Activated T-helper 1 cell treated with Interleukin-2 at 50 U/mL for 16 hours (primary cell): ENCODE measurements at regions not wholly inside any gene's neighbourhood (a gene's known extent, or its start where the extent isn't known, plus 50 kb on each side); places are given as distances from the start of the nearest gene placed in this dataset.

Experiments
- DNase-seq: peaks from one replicate; pipeline ENCODE4 v3.0.0-alpha.2; 2020; ENCODE audit warnings: low read depth

DNA sequence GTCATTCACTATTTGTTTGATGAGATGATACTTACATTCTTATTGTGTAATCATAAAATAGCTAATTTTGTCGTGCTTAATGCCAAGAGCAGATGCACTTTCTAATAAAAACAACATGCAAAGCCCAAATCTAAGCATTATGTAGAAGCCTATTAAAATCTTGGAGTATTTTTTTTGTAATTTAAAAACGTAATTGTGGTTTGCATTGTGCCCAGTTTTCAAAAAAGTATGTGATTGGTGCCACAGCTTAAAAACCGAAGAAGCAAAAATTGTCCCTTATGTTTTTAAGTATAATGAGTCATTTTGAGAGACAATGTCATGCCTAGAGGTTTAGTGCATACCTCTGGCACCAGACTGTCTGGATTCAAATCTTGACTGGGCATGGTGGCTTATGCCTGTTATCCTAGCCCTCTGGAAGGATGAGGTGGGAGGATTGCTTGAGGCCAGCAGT lies 464.8 kb upstream of the RGS6 start:
- DNase-seq = no peak

DNA sequence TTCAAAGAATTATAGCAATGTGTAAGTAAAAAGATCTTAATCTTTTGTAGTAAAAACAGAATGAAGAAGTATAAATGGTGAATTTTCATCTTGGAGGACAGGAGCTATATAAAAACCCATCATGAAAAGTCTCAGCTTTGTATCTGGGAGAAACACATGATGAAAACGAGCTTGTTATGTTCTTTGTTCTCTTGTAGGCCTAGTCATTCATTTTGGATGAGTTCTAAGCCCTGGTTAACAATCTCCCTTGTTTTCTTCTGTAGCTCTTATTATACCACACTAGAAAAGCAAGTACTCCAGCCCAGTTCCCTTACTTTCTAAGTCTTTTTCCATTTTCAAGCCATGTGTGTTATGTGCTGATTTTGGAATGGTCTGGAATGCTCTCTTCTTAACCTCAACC lies 463.5 kb upstream of the RGS6 start:
- no peak for DNase-seq

DNA sequence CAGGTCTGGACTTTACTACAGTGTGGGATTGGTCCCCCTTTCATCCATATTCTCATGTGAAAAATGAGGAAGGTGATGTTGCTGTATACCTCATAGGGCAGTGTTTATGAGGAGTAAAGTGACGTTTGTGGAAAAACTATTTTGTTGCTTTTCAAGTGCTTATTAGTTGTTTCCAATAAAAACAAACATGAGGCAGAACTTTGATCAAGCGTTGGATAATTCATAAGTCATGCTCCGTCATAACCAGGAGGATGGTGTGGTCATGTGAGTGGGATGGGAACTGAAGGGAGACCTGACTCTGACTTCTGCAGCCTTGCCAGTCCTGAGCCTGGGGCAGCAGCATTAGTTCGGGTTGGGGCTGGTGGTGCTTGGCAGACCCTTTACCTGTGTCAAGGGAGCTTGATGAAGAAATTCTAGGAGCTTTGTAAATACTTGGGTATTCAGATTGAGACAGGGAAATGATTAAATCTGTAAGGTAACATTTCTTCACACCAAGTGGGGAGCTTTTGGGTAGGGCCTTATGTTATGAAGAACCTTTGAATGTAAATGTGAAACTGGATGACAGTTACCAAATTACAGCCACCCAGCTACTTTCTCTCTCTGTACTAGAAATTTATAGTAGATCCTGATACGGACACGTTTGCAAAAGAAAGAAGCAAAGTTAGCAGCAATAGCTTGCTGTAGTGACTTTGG lies 462.4 kb upstream of the RGS6 start:
- no peak for DNase-seq

DNA sequence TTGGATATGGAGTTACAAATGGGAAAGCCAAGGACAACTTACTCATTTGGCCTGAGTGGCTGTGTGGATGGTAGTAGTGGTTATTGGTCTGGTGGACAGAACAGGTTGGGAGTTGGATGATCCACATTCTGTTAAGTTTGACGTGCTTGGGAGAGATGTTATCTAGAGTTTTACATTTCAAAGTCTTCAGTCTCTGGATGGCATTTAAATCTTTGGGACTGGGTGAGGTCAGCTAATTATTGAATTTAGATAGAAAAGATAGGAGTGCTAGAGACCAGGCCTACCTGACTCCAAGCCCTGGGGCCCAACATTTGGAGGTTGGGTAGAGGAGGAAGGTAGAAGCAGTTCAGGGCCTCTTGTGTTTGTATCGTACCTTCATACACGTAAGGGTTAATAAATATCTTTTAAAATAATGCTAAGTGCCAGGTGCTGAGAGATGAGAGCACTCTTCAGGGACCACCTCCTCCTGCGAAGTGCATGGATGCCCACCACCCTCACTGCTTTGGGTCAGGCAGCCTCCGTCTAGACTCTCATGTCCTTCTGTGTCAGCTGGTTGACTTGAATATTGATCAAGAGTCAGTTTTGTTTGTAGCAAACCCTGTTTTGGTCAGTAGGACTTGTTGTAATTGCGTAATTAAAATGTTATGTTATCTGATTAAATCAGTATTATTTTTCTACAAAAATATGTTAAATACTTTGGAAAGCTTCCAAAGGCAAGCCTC lies 460.4 kb upstream of the RGS6 start:
- no peak for DNase-seq

DNA sequence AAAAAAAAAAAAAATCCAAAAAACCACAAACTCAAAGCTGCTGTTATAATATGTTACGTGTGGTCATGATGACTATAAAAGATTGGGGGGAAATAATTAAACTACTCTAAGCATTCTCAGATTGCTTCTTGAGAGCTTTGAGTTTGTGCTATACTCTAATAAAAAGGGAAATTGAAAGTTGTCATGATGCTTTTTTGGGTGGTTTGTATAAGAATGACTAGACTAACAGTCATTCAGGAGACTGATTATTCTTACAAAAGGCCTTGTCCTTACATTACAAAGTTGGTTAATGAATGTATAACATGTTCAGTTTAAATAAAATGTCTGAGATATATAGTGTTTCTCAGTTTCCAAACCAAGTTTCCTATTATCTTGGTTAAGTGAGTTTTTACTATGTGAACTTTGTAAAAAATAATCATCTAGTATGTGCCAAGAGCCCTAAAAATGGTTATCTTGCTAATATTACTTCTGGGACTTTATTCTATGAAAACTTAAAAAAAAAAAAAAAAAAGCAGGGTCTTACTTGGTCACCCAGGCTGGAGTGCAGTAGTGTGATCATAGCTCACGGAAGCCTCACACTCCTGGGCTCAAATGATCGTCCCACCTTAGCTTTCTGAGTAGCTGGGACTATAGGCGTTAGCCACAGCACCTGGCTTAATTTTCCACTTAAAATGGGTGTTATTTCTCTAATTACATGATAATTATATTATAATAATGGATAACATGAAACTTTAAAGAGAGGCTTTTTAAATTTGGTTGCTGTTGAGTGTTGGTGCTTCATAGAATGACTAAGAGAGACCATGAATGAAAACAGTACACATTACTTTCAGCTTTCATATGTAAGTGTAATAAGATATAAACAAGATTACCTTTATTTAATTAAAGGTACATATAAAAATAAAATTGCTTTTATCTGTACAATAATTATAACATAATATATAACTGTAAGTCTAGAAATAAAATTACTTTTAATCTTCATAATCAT lies 459.6 kb upstream of the RGS6 start:
- DNase-seq = no peak

DNA sequence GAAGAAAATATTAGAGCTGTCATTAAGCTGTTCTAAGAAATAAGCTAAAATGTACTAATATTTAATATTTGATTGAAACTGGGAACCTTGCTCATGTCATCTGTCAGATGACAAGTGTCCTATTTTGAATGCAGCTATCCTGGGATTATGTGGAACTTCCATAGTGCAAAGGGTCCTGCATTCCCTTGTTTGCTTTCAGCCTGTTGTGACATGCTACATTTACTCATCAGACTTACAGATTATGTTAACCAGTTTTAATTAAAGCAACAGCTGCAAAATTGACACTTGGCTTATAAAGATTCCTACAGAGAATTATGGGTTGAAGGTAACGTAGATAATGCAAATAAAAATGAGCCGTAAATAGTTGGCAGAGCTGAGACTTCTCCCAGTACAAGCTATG lies 458.4 kb upstream of the RGS6 start:
- DNase-seq = no peak

DNA sequence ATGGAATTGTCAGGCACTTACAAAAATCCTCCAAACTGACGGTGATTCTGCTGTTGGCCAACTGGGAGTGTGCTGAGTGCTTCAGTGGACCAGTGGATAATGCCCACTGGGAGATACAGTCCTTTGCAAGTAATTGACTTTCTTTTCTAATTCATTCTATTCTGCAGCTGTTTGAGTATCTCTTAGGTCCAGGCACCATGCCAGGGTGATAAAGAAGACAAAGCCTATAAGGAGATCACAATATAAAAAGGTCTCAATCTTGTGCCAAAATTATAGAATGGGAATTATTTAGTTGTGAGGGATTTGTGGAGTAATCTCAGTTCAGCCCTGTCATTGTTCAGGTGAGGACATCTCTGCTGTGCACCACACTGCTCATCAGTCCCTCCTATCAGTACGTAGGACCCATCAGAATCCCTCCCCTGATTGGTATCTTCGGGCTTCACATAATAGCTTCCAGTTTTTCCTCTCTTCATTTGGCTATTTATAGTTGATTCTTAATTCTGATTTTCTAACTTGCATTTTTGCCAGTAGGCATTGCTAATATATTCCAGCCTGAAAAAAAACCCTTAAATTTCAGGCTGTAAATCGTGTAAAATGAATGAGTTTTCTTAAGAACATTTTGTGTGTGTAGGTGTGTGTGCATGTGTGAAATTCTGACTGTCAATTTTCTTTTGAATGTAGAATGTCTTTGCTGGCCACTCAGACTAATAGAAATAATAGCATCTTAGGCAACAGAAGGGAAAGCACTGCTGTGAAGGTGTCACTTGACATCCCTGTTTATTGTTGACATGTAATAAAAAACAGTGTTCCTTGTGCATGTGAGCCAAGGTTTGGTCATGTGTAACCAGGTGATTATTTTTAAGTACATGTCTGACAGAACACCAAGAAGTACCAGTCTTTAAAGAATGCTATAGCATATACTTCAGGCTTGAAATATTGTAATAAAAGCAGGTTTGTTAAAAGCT lies 457.6 kb upstream of the RGS6 start:
- DNase-seq = no peak

DNA sequence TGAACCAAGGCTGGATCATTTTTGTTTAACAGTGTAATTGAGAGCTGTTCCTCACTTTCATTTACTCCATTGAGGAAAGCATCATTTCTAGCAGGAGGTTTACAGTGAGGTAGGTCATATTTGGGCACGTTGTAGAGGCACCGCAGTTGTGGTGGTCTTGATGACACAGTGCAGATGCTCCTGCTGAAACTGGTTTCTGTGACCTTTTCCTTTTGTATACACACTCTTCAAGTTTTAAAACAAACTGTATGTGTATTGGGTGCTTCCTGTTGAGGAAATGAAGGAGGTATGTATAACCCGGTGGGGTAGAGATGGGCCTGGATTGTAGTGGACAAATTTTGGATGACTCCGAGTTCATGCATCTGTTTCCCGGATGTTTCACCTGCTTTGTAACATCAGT lies 456.3 kb upstream of the RGS6 start:
- no peak for DNase-seq

DNA sequence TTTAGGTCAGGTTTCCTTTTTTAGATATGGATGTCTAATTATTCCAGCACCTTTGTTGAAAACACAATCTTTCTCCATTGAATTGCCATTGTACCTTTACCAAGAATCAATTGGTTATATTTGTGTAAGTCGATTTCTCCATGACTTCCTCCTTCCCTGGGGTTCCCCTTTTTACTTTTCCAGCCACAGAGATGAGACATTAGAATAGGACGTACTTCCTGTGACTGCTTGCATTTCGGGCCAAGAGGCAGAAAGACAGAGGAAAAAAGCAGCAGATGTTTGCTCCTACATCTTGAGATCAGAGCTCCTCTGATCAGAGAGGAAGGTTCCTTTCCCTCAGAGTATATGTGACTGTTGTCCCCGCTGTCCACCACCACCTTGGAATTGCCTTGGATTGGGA lies 453.7 kb upstream of the RGS6 start:
- DNase-seq = no peak

DNA sequence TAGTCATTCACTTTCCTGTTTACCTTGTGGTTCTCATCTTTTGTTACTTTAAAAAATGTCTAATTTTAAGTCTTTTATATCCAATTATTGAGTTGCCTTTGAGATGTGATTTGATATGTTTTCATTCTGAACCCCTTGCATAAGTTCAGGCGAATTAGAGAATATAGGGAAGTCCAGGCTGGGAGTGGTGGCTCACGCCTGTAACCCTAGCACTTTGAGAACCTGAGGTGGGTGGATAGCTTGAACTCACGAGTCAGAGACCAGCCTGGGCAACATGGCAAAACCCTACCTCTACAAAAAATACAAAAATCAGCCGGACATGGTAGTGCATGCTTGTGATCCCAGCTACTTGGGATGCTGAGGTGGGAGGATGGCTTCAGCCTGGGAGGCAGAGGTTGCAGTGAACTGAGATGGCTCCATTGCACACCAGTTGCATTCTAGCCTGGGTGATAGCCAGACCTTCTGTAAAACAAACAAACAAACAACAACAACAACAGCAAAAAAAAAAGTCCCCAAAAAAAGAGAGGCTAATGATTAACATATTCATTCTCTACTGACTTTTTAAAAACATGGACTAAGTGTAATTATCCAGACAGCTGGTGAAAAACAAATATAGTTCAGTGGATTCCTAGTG lies 451.1 kb upstream of the RGS6 start:
- DNase-seq = no peak

DNA sequence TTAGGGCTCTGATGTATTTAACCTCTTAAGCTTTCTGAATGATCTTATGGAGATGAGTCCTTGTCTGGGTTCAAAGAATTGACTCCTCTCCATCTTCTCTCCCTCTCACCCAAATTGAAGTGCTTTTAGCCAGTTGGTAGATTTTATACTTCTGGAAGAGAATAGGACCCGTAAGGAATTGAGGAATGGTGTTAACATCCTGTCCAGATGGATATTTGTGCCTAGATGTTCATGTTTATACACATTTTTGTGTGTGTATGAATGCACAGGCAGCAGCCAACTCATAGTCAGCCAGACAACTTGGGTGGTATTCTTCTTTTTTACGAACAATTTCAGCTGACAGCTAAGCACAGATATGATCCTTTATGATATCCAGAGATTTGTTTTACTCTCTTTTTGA lies 449.6 kb upstream of the RGS6 start:
- DNase-seq = no peak

DNA sequence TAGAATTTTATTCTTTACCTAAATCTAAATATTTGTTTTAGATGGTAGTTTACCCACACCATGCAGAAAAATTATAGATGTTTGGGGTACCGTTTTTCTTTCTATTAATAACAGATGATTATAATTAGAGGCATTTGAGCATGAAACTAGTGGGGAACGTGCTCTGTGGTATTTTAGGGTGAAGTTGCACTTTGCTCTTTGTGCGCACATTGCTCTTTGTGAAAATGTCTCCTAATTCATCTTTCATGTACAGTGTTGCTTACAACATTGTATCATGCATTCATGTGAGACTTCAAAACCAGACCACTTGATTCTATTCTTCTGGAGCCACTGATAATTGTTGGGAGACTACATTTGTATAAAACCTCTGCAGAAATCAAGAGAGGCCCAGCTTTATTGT lies 449.1 kb upstream of the RGS6 start:
- DNase-seq = no peak

DNA sequence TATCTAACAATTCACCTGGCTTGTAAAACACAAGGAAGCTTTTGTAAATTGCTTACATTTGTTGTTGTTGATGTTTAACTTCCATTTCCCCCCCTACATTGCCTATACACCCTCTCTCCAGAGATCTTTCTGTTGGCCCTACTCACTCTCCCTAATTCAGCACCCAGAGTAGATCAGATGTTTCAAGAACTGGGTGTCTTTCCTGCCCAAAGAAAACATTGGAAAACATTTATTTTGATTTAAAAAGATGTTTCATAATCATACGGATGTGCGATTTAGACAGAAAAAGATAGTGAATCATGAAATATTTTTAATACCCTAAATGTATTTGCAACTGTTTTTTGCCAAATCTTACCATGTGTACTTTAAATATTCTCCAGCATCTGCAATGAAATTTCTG lies 446.4 kb upstream of the RGS6 start:
- no peak for DNase-seq

DNA sequence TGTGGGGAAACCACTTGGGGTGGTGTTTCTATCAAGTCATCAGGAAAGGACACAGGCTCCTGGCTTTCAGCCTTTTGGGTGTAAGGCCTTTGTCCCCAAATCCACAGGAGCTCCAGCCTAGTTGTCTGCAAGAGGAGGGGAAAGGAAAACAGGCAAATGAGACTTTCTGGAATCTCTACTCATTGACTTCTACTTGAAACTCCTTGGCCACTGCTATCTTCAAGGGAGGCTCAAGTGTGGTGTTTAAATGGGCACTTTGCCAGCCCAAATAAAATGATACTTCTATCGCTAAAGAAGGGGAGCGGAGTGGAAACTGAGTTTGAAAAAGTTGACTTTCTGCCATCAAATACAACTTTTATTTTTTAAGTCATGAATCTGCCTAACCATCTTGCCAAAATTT lies 445.9 kb upstream of the RGS6 start:
- no peak for DNase-seq

DNA sequence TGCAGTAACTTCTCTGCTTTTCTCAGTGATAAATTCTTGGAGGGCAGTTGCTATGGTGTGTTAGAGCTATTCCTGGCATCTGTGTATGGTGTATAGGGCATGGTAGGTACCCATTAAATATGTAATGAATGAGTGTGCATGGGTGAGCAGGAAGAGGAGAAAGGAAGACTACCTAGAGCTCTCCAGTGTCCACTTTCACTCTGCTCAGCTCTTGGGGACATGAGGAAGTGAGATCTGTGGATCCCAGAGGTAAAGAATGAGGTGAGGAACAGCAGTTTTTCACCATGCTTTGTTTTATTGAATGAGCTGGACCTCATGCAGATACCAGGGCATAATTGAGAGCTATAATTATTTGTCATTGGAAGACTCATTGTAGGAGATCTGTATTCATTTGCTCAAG lies 444.8 kb upstream of the RGS6 start:
- no peak for DNase-seq

DNA sequence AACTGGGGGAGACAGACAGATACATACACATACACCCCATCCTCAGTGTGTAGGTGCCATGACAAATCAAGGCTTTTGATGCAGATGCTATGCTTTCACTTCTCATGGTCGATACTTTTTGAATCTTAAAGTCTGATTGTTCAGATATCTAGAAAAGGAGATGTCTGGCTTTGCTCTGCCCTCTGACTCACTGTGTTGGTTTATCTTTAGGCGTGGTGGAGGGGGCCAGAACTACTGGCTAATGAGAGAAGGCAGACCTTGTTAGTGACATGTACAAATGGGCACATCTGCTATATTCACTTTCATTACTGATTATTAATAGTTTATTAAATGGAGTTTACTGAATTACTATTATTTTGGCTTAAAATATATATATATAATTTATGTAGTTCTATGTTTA lies 444.3 kb upstream of the RGS6 start:
- no peak for DNase-seq

DNA sequence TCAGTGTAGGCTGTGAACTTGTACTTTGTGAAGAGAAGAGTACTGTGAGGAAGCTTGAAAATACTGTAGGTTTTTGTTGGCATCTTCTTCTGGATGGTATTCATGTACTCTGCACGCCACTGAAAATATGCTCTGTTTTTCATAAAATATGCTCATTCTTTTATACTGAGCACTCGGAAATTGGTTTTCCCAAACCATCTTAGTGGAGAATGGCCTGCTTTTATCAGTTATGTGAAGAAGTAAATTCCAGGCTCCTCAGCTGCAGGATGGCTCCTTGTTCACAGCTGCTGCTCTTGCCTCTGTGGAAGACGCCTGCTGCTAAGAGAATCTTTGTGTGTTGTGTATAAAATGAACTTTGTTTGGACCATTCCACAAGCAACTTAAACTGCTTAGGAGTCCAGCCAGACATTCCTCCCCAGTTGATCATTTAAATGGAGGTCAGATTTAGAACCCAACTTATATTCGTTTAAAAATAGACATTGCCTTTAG lies 443.5 kb upstream of the RGS6 start:
- DNase-seq = no peak

DNA sequence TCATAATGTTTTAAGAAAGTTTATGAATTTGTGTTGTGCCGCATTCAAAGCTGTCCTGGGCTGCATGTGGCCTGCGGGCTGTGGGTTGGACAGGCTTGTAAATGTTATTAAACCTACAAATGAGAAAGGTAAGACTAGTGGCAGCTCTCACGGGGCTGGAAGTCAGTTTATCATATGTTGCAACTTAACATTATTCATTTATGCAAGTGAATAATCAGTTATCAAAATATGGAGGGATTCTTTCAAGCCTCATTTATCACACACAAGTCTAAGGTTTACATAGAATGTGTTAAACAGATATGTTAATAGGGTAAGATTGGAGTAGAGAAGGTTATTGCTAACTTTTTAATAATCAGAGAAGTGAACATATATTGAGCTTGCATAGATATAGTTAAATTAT lies 442.5 kb upstream of the RGS6 start:
- DNase-seq = no peak

DNA sequence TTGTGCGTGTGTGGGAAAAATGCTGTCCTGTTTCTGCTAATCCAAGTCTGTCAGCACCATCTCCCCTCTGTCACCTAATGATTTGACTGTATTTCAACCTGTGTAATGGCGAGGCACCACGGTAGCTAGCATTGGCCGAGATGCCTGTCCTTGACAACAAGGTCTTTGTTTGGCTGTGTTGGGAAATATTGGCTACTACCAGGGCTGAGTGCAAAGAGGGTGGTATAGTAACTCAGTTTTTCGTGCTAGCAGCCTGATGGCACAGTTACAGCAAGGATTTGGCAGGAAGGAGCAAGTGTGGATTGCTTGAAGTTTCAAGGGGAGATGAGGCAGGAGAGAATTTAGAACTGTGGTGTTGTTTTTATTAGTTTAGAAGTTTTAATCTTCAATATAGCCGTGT lies 440.3 kb upstream of the RGS6 start:
- DNase-seq = no peak

DNA sequence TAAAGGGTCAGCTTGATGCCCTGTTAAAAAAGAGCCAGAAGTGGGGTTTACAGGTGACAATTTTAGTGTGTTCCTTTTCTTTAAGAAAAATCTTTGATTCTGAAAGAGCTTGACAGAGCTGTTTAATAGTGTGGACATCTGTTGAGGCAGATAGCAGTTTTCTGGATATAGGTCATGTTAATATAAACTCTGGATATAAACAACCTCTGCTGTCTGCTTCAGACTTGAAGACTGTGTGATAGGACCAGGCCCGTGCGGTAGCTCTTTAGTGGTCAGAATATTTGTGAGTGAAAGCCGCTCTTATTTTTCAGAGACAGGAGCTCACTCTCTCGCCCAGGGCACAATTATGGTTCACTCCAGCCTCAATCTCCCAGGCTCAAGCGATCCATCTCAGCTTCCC lies 439.9 kb upstream of the RGS6 start:
- DNase-seq = no peak

DNA sequence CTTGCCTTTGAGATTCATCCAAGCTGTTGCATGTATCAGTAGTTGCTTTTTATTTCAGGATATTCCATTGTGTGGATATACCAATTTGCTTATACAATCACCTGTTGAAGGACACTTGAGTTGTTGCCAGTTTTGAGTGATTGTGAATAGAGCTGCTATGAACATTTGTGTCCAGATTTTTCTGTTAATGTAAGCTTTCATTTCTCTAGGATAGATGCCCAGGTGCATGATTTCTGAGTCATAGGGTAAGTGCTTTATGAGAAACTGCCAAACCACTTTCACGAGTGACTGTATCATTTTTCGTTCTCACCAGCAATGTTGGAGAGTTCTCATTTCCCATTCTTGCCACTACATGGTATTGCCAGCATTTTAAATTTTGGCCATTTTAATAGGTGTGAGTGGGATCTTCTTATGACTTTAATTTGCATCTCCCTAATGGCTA lies 434.6 kb upstream of the RGS6 start:
- DNase-seq = no peak
